HuH-7 (cell line): ENCODE measurements at regions not wholly inside any gene's neighbourhood (a gene's known extent, or its start where the extent isn't known, plus 50 kb on each side); places are given as distances from the start of the nearest gene placed in this dataset.
"Not testable (repeated sequence)": the region's sequence is repeated elsewhere in the genome, so short reads cannot be mapped to it uniquely, and the experiment has no call there.

ENCODE experiments used
- DNase-seq: peaks from one replicate; pipeline ENCODE4 v3.0.0; 2011; ENCODE audit warnings: low spot score

GRCh38 chr3:81851176-81851575 is 89.7 kb upstream of the GBE1 start:
- no peak for DNase-seq

DNA sequence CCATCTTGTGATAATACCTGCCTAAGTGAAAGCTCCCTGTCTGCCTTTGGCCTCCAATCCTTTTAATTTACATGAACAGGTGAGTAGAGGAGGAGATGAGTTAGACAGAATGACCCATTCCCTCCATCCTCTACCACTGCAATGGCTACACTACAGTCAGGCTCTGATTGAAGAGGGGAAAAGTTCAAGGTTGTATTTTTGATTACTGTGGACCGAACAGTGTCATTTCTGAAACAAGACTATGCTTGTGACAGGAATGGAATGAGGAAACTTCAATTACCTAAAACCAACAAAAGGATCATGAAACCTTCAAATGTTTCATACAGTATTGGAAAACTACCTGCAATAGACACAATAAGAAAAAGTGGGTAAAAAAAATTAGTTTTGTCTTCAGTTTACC is 85.5 kb upstream of the GBE1 start:
- no peak for DNase-seq

- no peak for DNase-seq
Measured at GRCh38 chr3:81841540-81841939, 80.1 kb upstream of the GBE1 start.

DNA sequence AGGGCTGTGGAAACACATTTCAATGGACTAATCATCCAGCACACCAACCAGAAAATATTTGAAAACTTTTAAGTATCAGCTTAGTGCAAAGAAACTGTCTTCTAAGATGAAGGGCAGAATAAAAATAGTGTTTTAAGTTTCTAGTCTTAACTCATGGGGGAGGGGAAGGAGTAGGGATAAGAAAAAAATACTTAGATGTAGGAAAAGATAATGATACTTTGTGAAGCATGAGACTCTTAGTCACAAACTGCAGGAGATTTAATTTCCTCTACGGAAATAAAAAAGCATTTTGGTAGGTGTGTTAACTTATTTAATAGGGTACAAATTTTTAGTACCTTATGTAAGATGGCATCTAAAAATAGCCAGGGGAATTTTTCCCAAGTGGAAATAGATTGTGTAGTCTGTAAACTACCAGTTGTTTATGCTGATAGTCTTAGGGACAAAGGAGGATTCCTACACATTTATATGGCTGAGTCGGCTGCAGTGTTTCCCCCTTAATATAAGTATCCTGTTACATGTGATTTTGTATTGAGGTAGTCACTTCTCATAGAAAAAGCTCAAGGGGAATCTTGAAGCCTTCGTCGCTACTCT is 78.2 kb upstream of the GBE1 start:
- DNase-seq, result no peak

DNA sequence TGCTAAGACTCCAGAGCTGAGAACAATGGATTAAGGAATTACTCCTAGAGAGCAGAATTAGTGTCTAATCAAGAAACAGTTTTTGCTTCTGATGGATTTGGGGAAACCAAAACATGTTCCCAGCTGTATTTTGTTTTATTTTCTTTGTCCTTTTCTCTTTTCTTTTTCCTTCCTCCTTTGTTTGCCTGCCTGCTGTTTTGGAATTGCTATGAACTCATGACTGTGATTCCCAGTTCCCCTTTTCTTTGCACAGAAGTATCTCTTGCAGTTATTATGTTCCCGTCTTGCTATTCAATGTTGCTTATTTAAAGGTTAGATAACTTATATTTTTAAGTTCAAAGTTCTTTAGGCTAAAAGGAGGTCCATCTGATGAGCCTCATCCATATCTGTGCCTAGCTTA is 77.0 kb upstream of the GBE1 start:
- DNase-seq, result no peak

DNA sequence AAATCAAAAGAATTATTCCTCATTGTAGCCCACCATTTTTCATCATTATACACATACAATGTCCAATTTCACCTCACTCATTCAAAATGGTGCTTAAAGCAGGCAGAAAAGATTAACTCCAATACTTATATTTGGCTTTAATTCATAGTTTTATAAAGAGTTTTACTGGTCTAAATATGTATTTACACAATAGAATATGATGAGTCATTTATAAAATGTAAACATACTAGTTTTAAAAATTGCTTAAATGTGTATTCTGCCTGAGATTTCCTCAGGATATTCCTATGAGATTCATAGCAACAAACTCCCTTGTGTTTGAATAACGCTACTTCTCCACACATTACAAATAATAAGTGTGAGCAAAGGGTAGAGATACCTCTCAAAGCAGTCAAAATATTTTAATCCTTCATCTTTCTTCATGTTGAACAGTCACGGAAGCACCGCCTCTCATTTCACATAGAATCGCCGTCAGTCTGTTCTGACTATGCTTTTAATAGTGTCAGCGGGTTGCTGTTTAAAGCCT is 75.7 kb upstream of the GBE1 start:
- no peak for DNase-seq

GRCh38 chr3:81829937-81830336 is 68.5 kb upstream of the GBE1 start:
- DNase-seq, result no peak

DNA sequence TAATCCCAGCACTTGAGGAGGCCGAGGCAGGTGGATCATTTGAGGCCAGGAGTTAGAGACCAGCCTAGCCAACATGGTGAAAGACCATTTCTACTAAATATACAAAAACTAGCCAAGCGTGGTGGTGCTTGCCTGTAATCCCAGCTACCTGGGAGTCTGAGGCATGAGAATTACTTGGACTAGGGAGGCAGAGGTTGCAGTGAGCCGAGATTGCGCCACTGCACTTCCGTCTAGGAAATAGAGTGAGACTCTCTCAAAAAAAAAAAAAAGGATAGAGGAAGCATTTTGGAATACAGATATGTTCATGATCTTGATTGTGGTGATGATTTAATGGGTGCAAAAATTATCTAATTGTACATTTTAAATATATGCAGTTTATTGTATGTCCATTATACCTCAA is 67.8 kb upstream of the GBE1 start:
- not testable (repeated sequence) for DNase-seq

DNA sequence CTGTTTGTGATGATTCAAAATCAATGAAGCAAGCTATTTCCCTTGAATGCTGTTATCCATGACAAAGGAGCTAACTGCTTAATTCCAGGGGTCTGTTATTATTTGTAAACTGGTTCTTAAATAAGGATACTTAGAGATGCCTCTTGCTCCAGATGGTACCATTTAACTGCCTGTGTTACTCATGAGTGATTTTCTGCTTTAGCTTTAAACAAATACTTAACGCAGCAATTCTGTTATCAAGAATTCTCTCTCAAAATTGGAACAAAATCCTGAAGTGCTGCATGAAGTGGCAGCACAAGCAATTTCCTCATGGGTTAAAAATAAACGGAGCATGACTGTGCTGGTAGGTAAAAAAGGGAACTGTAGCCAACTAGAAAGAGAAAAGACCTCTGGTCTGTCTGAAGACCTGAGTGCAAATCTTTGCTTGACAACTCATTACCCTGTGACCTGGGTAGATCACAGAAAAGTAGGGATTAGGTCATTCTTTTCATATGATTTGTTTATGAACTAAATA is 62.5 kb upstream of the GBE1 start:
- no peak for DNase-seq

GRCh38 chr3:81823086-81823485 is 61.6 kb upstream of the GBE1 start:
- DNase-seq, result no peak

DNA sequence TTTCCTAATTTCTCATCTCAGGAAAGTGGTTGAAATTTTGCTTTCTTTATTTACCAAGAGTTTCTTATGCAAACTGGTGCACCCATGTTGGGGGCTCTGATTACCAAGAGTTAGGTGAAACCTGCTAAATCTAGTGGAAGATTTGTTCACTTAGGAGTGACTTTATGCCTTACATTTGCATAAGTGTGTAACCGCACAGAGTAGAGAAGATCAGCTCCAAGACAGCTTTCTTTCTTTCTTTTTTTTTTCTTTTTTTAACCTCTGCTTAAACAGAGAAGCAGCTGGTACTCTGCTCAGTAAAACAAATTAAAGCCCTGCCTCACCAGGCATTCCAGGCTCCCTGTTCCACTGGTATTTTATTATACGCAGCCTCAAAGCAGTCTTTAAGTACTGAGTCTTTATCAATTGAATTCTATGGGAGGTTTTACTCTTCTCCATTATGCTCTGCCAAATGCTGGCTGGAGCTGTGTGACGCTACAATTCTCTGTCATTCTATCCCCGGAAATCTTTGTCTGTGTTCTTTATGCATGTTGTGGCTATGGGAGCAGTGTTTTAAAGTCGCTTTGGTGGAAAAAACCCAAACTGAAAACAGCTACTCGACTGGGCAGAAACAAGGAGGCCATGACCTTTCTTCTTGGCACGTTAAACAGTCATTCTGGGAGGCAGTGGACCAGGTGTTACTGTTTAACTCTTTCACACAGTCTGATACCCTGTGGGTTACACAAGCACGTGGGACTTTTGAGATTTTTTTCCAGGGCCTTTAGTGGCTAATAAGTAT is 55.2 kb upstream of the GBE1 start:
- no peak for DNase-seq

- DNase-seq, result not testable (repeated sequence)
Measured at GRCh38 chr3:81812098-81812497, 50.7 kb upstream of the GBE1 start.
